HG02623 (cell line): ENCODE measurements at regions not wholly inside any gene's neighbourhood (a gene's known extent, or its start where the extent isn't known, plus 50 kb on each side); places are given as distances from the start of the nearest gene placed in this dataset.
A peak's percentile ranks its signal among the peaks of the same experiment; 100 is the strongest.
"Not testable (repeated sequence)": the region's sequence is repeated elsewhere in the genome, so short reads cannot be mapped to it uniquely, and the experiment has no call there.

Source experiments
- ATAC-seq: cut with Tn5 transposase; IDR thresholded peaks from one replicate; pipeline ENCODE4 v1.9.1; 2021; ENCODE audit warnings: moderate library complexity; ENCODE audit not compliant: unreplicated experiment

- ATAC-seq, result no peak
Observed at GRCh38 chr5:124153588-124153987, 592.9 kb downstream of the ZNF608 start.

GRCh38 chr5:124148574-124148973, 597.9 kb downstream of the ZNF608 start:
- no peak for ATAC-seq

GRCh38 chr5:124140060-124140459, 606.4 kb downstream of the ZNF608 start:
- no peak for ATAC-seq

GRCh38 chr5:124139477-124139876, 607.0 kb downstream of the ZNF608 start:
- ATAC-seq, result no peak

- no peak for ATAC-seq
Observed at GRCh38 chr5:124136609-124137008, 609.8 kb downstream of the ZNF608 start.

- no peak for ATAC-seq
Observed at GRCh38 chr5:124134941-124135340, 611.5 kb downstream of the ZNF608 start.

GRCh38 chr5:124133406-124133805, 613.0 kb downstream of the ZNF608 start:
- ATAC-seq, result no peak

GRCh38 chr5:124132843-124133242, 613.6 kb downstream of the ZNF608 start:
- ATAC-seq, result no peak

- no peak for ATAC-seq
Observed at GRCh38 chr5:124131466-124131865, 615.0 kb downstream of the ZNF608 start.

GRCh38 chr5:124130816-124131215, 615.6 kb downstream of the ZNF608 start:
- ATAC-seq, result no peak

- ATAC-seq, result no peak
Observed at GRCh38 chr5:124128867-124129266, 616.9 kb downstream of the CSNK1G3 start.

- ATAC-seq, result peak; percentile 57
Observed at GRCh38 chr5:124126504-124127217, 614.7 kb downstream of the CSNK1G3 start.

GRCh38 chr5:124124711-124125229, 612.8 kb downstream of the CSNK1G3 start:
- no peak for ATAC-seq

GRCh38 chr5:124121198-124121597, 609.2 kb downstream of the CSNK1G3 start:
- ATAC-seq, result no peak

GRCh38 chr5:124114911-124115310, 602.9 kb downstream of the CSNK1G3 start:
- ATAC-seq, result no peak

GRCh38 chr5:124111886-124112285, 599.9 kb downstream of the CSNK1G3 start:
- ATAC-seq, result no peak

GRCh38 chr5:124110942-124111341, 599.0 kb downstream of the CSNK1G3 start:
- no peak for ATAC-seq

GRCh38 chr5:124105326-124105725, 593.3 kb downstream of the CSNK1G3 start:
- no peak for ATAC-seq

- no peak for ATAC-seq
Observed at GRCh38 chr5:124104821-124105220, 592.8 kb downstream of the CSNK1G3 start.

GRCh38 chr5:124104344-124104743, 592.4 kb downstream of the CSNK1G3 start:
- no peak for ATAC-seq

GRCh38 chr5:124103671-124104070, 591.7 kb downstream of the CSNK1G3 start:
- ATAC-seq, result no peak

GRCh38 chr5:124103056-124103455, 591.1 kb downstream of the CSNK1G3 start:
- ATAC-seq, result not testable (repeated sequence)

GRCh38 chr5:124102486-124102885, 590.5 kb downstream of the CSNK1G3 start:
- ATAC-seq, result no peak
